ENCODE measurements at regions not wholly inside any gene's neighbourhood (a gene's known extent, or its start where the extent isn't known, plus 50 kb on each side); places are given as distances from the start of the nearest gene placed in this dataset.
A peak's percentile ranks its signal among the peaks of the same experiment; 100 is the strongest.

GRCh38 chr5:88515068-88515467 is 246.4 kb upstream of the TMEM161B start:
- 90 to 96% methylated on average over 1 of the region's 1 CpG for WGBS, 2 donors
- TF ChIP-seq EP300 (IDR thresholded peaks at IDR 0.05), result no peak
- TF ChIP-seq, protein P1, sequence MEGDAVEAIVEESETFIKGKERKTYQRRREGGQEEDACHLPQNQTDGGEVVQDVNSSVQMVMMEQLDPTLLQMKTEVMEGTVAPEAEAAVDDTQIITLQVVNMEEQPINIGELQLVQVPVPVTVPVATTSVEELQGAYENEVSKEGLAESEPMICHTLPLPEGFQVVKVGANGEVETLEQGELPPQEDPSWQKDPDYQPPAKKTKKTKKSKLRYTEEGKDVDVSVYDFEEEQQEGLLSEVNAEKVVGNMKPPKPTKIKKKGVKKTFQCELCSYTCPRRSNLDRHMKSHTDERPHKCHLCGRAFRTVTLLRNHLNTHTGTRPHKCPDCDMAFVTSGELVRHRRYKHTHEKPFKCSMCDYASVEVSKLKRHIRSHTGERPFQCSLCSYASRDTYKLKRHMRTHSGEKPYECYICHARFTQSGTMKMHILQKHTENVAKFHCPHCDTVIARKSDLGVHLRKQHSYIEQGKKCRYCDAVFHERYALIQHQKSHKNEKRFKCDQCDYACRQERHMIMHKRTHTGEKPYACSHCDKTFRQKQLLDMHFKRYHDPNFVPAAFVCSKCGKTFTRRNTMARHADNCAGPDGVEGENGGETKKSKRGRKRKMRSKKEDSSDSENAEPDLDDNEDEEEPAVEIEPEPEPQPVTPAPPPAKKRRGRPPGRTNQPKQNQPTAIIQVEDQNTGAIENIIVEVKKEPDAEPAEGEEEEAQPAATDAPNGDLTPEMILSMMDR (IDR thresholded peaks at IDR 0.05), result no peak
- TF ChIP-seq POLR2A (IDR thresholded peaks at IDR 0.05), result no peak

GRCh38 chr5:88509403-88509802 is 240.8 kb upstream of the TMEM161B start:
- Histone ChIP-seq H3K9me3 (no peaks in the 10 kb centered on the region), H3K27ac (no peak overlapping the region), H3K4me1 (no peaks in the 10 kb centered on the region), H3K36me3 (no peaks in the 10 kb centered on the region), H3K27me3 (no peaks in the 10 kb centered on the region), H3K4me3 (no peak overlapping the region)
- TF ChIP-seq POLR2A (IDR thresholded peaks at IDR 0.05) (no peak), EP300 (IDR thresholded peaks at IDR 0.05) (no peak)
- TF ChIP-seq, protein P1 (IDR thresholded peaks at IDR 0.05), result no peak
- DNase-seq (ENCODE audit: low spot score in 2 of 2), result no peak
- 57 to 64% methylated on average over 3 of the region's 3 CpGs for WGBS, 2 donors

More at GRCh38 chr5:88515068-88515467, 246.4 kb upstream of the TMEM161B start:
- no peaks in the 10 kb centered on the region for H3K27me3 ChIP-seq
- H3K36me3 ChIP-seq, result no peaks in the 10 kb centered on the region
- no peak overlapping the region for H3K4me3 ChIP-seq
- no peak overlapping the region for H3K27ac ChIP-seq
- H3K9me3 ChIP-seq, result no peaks in the 10 kb centered on the region
- no peak for DNase-seq (ENCODE audit: low spot score in 2 of 2)
- H3K4me1 ChIP-seq, result no peaks in the 10 kb centered on the region

GRCh38 chr5:88507261-88507660 is 238.6 kb upstream of the TMEM161B start:
- TF ChIP-seq, protein P1 (IDR thresholded peaks at IDR 0.05), result no peak
- TF ChIP-seq POLR2A (IDR thresholded peaks at IDR 0.05) (no peak), EP300 (IDR thresholded peaks at IDR 0.05) (no peak)

GRCh38 chr5:88503406-88503805 is 234.8 kb upstream of the TMEM161B start:
- Histone ChIP-seq H3K4me3 (no peak overlapping the region), H3K27ac (no peak overlapping the region), H3K36me3 (no peaks in the 10 kb centered on the region), H3K27me3 (no peaks in the 10 kb centered on the region), H3K4me1 (peaks cover 0 to 5% (median 0%) of the 10 kb centered on the region in 4 donors), H3K9me3 (no peaks in the 10 kb centered on the region)
- DNase-seq (ENCODE audit: low spot score in 2 of 2), result no peak
- 56 to 64% methylated on average over 3 of the region's 3 CpGs for WGBS, 2 donors
- TF ChIP-seq EP300 (IDR thresholded peaks at IDR 0.05), result no peak
- TF ChIP-seq, protein P1 (IDR thresholded peaks at IDR 0.05), result no peak
- TF ChIP-seq POLR2A (IDR thresholded peaks at IDR 0.05), result no peak

More at GRCh38 chr5:88507261-88507660, 238.6 kb upstream of the TMEM161B start:
- Histone ChIP-seq H3K27ac (no peak overlapping the region), H3K27me3 (no peaks in the 10 kb centered on the region), H3K9me3 (no peaks in the 10 kb centered on the region), H3K4me3 (no peak overlapping the region), H3K36me3 (no peaks in the 10 kb centered on the region), H3K4me1 (no peaks in the 10 kb centered on the region)
- 74 to 77% methylated on average over 4 of the region's 4 CpGs for WGBS, 2 donors
- DNase-seq (ENCODE audit: low spot score in 2 of 2), result no peak

GRCh38 chr5:88503041-88503345 is 234.3 kb upstream of the TMEM161B start:
- Histone ChIP-seq H3K4me1 (peaks cover 0 to 5% (median 0%) of the 10 kb centered on the region in 4 donors), H3K27ac (peak overlapping the region in 3 of 4 donors; percentile 17 to 79 (median 76)), H3K27me3 (no peaks in the 10 kb centered on the region), H3K36me3 (no peaks in the 10 kb centered on the region), H3K4me3 (peak overlapping the region; percentile 8 to 57 (median 42)), H3K9me3 (no peaks in the 10 kb centered on the region)
- WGBS, 2 donors, result 3 to 7% methylated on average over 2 of the region's 2 CpGs
- TF ChIP-seq EP300 (IDR thresholded peaks at IDR 0.05), result no peak
- no peak for TF ChIP-seq POLR2A (IDR thresholded peaks at IDR 0.05)
- TF ChIP-seq, protein P1 (IDR thresholded peaks at IDR 0.05), result no peak
- no peak for DNase-seq (ENCODE audit: low spot score in 2 of 2)
